K562 (cell line): ENCODE measurements at regions not wholly inside any gene's neighbourhood (a gene's known extent, or its start where the extent isn't known, plus 50 kb on each side); places are given as distances from the start of the nearest gene placed in this dataset.

Experiments
- CBX2 ChIP-seq: fragments of 200-600 bp; sonication (generic); IDR thresholded peaks from one replicate; pipeline ENCODE4 v1.6.1; 2012; ENCODE audit warnings: mild to moderate bottlenecking, low read length, inconsistent platforms; ENCODE audit not compliant: insufficient read depth, poor library complexity, severe bottlenecking
- HBP1 ChIP-seq: fragments of 450-650 bp; formaldehyde crosslinking; IDR thresholded peaks from 2 replicates; pipeline ENCODE4 v1.4.0; 2022; ENCODE audit warnings: missing genetic modification characterization
- KHSRP ChIP-seq: fragments of 450-650 bp; IDR thresholded peaks from 2 replicates; pipeline ENCODE4 v1.6.1; 2017
- KLF16 ChIP-seq: IDR thresholded peaks from 2 replicates; pipeline ENCODE4 v1.6.1; 2016; ENCODE audit warnings: antibody characterized with exemption
- LARP7 ChIP-seq: fragments of 450-650 bp; IDR thresholded peaks from 2 replicates; pipeline ENCODE4 v1.6.1; 2016
- MCM5 ChIP-seq: fragments of 450-650 bp; IDR thresholded peaks from 2 replicates; pipeline ENCODE4 v1.6.1; 2016; ENCODE audit warnings: low read depth
- NELFE ChIP-seq: IDR thresholded peaks from 2 replicates; pipeline ENCODE4 v1.6.1; 2011; ENCODE audit warnings: mild to moderate bottlenecking; ENCODE audit not compliant: insufficient read depth, insufficient read length
- NR2F6 ChIP-seq: fragments of 450-650 bp; formaldehyde crosslinking; IDR thresholded peaks from 2 replicates; pipeline ENCODE4 v1.4.0; 2020; ENCODE audit warnings: mild to moderate bottlenecking
- PHB2 ChIP-seq: fragments of 450-650 bp; IDR thresholded peaks from 2 replicates; pipeline ENCODE4 v1.6.1; 2017; ENCODE audit warnings: low read depth
- POLR2A ChIP-seq: fragments of 450-650 bp; conservative IDR thresholded peaks from 2 replicates; pipeline ENCODE4 v1.6.1; 2016
- ZNF217 ChIP-seq: sonication (generic); formaldehyde crosslinking; IDR thresholded peaks from 2 replicates; pipeline ENCODE4 v1.8.0; 2022; ENCODE audit warnings: mild to moderate bottlenecking, missing genetic modification reagents
- ZNF224 ChIP-seq: sonication (generic); formaldehyde crosslinking; IDR thresholded peaks from 2 replicates; pipeline ENCODE4 v1.8.0; 2022; ENCODE audit warnings: mild to moderate bottlenecking, missing genetic modification reagents
- ZNF77 ChIP-seq: fragments of 250-450 bp; sonication (Bioruptor Pico); IDR thresholded peaks from 2 replicates; pipeline ENCODE4 v1.5.0; 2020
- TF ChIP-seq, protein P1 (sequence below): fragments of 200-600 bp; sonication (generic); IDR thresholded peaks from one replicate; pipeline ENCODE4 v1.6.1; 2012; ENCODE audit warnings: mild to moderate bottlenecking, low read depth, low read length, inconsistent platforms
- TF ChIP-seq, protein P2 (sequence below): fragments of 250-450 bp; sonication (Bioruptor Pico); IDR thresholded peaks from 2 replicates; pipeline ENCODE4 v1.8.0; 2021; ENCODE audit warnings: mild to moderate bottlenecking, moderate library complexity
- TF ChIP-seq, protein P3 (sequence below): fragments of 450-650 bp; formaldehyde crosslinking; IDR thresholded peaks from 2 replicates; pipeline ENCODE4 v1.4.0; 2020; ENCODE audit warnings: mild to moderate bottlenecking

DNA sequence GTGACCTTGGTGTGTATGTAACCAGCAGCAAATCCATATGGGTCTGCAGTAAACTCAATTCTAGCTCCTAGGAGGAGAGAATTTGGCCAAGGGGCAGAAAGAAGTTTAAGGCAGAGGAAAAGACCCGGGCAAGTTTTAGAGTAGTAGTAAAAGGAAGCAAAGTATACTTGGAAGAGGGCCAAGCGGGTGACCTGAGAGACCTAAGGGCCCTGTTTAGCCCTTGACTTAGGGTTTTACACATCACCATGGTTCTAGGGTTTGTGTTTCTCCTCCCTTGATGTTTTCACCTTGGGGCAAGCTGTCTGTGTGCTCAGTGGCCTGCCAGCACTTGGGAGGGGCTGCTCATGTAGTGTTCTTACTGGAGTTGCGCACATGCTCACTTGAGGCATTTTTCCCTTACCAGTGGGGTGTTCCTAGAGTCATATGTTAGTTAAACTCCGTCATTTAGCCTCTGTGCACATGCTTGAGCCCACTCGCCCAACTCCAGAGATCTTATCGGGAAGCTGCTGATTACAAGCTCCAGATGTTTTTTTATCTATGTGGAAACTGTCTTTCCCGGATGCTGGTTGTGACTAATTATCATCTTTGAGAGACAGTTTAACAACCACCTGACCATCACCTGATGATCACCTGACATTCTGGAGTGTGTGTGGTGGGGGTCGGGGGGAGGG lies 137.6 kb upstream of the PRSS1 start (continued):
- TF ChIP-seq, protein P1, sequence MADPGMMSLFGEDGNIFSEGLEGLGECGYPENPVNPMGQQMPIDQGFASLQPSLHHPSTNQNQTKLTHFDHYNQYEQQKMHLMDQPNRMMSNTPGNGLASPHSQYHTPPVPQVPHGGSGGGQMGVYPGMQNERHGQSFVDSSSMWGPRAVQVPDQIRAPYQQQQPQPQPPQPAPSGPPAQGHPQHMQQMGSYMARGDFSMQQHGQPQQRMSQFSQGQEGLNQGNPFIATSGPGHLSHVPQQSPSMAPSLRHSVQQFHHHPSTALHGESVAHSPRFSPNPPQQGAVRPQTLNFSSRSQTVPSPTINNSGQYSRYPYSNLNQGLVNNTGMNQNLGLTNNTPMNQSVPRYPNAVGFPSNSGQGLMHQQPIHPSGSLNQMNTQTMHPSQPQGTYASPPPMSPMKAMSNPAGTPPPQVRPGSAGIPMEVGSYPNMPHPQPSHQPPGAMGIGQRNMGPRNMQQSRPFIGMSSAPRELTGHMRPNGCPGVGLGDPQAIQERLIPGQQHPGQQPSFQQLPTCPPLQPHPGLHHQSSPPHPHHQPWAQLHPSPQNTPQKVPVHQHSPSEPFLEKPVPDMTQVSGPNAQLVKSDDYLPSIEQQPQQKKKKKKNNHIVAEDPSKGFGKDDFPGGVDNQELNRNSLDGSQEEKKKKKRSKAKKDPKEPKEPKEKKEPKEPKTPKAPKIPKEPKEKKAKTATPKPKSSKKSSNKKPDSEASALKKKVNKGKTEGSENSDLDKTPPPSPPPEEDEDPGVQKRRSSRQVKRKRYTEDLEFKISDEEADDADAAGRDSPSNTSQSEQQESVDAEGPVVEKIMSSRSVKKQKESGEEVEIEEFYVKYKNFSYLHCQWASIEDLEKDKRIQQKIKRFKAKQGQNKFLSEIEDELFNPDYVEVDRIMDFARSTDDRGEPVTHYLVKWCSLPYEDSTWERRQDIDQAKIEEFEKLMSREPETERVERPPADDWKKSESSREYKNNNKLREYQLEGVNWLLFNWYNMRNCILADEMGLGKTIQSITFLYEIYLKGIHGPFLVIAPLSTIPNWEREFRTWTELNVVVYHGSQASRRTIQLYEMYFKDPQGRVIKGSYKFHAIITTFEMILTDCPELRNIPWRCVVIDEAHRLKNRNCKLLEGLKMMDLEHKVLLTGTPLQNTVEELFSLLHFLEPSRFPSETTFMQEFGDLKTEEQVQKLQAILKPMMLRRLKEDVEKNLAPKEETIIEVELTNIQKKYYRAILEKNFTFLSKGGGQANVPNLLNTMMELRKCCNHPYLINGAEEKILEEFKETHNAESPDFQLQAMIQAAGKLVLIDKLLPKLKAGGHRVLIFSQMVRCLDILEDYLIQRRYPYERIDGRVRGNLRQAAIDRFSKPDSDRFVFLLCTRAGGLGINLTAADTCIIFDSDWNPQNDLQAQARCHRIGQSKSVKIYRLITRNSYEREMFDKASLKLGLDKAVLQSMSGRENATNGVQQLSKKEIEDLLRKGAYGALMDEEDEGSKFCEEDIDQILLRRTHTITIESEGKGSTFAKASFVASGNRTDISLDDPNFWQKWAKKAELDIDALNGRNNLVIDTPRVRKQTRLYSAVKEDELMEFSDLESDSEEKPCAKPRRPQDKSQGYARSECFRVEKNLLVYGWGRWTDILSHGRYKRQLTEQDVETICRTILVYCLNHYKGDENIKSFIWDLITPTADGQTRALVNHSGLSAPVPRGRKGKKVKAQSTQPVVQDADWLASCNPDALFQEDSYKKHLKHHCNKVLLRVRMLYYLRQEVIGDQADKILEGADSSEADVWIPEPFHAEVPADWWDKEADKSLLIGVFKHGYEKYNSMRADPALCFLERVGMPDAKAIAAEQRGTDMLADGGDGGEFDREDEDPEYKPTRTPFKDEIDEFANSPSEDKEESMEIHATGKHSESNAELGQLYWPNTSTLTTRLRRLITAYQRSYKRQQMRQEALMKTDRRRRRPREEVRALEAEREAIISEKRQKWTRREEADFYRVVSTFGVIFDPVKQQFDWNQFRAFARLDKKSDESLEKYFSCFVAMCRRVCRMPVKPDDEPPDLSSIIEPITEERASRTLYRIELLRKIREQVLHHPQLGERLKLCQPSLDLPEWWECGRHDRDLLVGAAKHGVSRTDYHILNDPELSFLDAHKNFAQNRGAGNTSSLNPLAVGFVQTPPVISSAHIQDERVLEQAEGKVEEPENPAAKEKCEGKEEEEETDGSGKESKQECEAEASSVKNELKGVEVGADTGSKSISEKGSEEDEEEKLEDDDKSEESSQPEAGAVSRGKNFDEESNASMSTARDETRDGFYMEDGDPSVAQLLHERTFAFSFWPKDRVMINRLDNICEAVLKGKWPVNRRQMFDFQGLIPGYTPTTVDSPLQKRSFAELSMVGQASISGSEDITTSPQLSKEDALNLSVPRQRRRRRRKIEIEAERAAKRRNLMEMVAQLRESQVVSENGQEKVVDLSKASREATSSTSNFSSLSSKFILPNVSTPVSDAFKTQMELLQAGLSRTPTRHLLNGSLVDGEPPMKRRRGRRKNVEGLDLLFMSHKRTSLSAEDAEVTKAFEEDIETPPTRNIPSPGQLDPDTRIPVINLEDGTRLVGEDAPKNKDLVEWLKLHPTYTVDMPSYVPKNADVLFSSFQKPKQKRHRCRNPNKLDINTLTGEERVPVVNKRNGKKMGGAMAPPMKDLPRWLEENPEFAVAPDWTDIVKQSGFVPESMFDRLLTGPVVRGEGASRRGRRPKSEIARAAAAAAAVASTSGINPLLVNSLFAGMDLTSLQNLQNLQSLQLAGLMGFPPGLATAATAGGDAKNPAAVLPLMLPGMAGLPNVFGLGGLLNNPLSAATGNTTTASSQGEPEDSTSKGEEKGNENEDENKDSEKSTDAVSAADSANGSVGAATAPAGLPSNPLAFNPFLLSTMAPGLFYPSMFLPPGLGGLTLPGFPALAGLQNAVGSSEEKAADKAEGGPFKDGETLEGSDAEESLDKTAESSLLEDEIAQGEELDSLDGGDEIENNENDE = no peak
- TF ChIP-seq, protein P2, sequence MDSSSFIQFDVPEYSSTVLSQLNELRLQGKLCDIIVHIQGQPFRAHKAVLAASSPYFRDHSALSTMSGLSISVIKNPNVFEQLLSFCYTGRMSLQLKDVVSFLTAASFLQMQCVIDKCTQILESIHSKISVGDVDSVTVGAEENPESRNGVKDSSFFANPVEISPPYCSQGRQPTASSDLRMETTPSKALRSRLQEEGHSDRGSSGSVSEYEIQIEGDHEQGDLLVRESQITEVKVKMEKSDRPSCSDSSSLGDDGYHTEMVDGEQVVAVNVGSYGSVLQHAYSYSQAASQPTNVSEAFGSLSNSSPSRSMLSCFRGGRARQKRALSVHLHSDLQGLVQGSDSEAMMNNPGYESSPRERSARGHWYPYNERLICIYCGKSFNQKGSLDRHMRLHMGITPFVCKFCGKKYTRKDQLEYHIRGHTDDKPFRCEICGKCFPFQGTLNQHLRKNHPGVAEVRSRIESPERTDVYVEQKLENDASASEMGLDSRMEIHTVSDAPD = no peak
- no peak for TF ChIP-seq LARP7
- TF ChIP-seq PHB2 = no peak
- no peak for TF ChIP-seq KHSRP
- no peak for TF ChIP-seq POLR2A
- no peak for TF ChIP-seq CBX2
- TF ChIP-seq KLF16 = no peak
- TF ChIP-seq, protein P3, sequence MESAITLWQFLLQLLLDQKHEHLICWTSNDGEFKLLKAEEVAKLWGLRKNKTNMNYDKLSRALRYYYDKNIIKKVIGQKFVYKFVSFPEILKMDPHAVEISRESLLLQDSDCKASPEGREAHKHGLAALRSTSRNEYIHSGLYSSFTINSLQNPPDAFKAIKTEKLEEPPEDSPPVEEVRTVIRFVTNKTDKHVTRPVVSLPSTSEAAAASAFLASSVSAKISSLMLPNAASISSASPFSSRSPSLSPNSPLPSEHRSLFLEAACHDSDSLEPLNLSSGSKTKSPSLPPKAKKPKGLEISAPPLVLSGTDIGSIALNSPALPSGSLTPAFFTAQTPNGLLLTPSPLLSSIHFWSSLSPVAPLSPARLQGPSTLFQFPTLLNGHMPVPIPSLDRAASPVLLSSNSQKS = no peak
- no peak for TF ChIP-seq NR2F6 (CRISPR knock-in tag)
- TF ChIP-seq HBP1 (CRISPR knock-in tag) = no peak
- TF ChIP-seq ZNF77 (CRISPR knock-in tag) = no peak
- no peak for TF ChIP-seq ZNF224
- TF ChIP-seq MCM5 = no peak
- no peak for TF ChIP-seq ZNF217
- TF ChIP-seq NELFE = no peak
